Omental fat pad (tissue), 3 donors: ENCODE measurements at regions not wholly inside any gene's neighbourhood (a gene's known extent, or its start where the extent isn't known, plus 50 kb on each side); places are given as distances from the start of the nearest gene placed in this dataset.

Experiments used
- ATAC-seq: fragments of 150-250 bp; one replicate; pipeline ENCODE4 v1.9.1; 2016; ENCODE audit warnings: mild to moderate bottlenecking, moderate library complexity; ENCODE audit not compliant: low FRiP score
- DNase-seq: peaks from one replicate; pipeline ENCODE4 v3.0.0-alpha.2; 2019; ENCODE audit warnings: low spot score
- TF ChIP-seq, protein P1 (sequence below), 3 donors: fragments of 450-650 bp; IDR thresholded peaks; one replicate each; pipeline ENCODE4 v1.5.1; 2016 to 2017; ENCODE audit warnings: antibody characterized with exemption in 3 of 3, mild to moderate bottlenecking in 3 of 3, moderate library complexity in 2 of 3

DNA sequence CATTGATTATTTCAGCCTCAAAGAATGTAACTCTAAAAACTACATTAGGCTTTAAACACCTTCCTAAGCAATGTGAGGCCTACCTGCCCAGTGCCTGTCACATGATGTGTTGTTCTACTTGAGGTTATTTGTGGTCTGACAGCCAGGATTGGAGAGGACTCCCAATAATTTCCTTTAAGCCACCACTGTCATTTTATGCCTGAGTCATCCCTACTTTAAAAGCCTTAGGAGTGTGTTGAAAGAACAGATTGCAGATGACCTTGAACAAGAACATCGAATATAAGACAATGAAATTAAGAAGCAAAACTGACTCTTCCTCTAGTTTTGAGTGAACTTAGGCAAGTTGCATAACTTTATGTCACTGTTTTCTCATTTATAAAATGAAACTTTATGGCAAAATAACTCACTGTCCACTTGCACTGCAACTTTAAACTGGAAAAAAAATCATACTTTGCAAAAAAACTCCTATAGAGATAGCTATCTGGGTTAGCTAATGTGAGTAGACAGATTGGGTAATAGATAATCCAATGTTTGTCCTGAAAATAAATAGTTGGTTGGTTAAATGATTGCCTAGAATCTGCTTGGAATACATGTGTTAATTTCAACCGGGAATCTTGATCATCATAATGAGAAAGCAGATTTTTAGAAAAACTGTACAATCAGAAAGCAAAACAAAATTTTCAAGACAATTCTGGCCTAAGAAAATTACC is 361.2 kb downstream of the SUCLA2 start:
- TF ChIP-seq, protein P1, sequence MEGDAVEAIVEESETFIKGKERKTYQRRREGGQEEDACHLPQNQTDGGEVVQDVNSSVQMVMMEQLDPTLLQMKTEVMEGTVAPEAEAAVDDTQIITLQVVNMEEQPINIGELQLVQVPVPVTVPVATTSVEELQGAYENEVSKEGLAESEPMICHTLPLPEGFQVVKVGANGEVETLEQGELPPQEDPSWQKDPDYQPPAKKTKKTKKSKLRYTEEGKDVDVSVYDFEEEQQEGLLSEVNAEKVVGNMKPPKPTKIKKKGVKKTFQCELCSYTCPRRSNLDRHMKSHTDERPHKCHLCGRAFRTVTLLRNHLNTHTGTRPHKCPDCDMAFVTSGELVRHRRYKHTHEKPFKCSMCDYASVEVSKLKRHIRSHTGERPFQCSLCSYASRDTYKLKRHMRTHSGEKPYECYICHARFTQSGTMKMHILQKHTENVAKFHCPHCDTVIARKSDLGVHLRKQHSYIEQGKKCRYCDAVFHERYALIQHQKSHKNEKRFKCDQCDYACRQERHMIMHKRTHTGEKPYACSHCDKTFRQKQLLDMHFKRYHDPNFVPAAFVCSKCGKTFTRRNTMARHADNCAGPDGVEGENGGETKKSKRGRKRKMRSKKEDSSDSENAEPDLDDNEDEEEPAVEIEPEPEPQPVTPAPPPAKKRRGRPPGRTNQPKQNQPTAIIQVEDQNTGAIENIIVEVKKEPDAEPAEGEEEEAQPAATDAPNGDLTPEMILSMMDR (IDR thresholded peaks at IDR 0.05), result no peak
- ATAC-seq, result no peak
- no peak for DNase-seq

DNA sequence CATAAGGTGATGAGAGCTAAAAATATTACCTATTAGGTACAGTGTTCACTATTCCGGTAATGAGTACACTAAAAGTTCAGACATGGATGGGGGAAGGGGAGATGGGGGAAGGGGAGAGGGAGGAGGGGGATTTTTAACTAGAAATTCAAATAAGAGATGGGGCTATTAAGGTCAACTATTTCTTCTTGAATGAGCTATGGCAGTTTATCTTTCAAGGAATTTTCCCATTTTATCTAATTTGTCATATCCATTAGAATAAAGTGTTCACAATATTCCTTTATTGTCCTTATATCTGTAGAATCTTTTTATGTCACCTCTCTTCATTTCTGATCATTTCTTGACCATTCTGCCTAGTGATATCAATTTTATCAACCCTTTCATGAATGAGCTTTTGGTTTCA is 362.4 kb downstream of the SUCLA2 start:
- ATAC-seq, result no peak
- no peak for DNase-seq
- TF ChIP-seq, protein P1 (IDR thresholded peaks at IDR 0.05), result no peak

DNA sequence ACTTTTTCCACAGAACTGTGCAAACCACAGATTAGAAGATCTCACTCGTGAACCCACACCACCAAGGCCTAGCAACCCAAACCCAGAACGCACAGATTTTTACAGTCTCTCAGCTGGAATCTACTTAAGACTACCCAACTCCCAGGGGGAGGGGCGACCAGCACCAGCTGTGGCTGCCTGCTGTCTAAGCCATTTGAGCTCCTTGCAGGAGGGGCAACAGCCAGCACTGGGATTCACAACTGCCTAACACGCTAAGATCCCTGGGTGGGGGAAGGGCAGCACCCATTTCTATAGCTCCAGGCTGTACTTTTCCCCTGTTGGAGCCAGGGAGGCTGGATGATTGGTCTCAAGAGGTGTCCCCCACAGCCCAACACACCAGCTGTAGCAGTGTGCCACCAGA is 368.8 kb downstream of the SUCLA2 start:
- ATAC-seq (no peak), DNase-seq (no peak)
- TF ChIP-seq, protein P1 (IDR thresholded peaks at IDR 0.05), result no peak

DNA sequence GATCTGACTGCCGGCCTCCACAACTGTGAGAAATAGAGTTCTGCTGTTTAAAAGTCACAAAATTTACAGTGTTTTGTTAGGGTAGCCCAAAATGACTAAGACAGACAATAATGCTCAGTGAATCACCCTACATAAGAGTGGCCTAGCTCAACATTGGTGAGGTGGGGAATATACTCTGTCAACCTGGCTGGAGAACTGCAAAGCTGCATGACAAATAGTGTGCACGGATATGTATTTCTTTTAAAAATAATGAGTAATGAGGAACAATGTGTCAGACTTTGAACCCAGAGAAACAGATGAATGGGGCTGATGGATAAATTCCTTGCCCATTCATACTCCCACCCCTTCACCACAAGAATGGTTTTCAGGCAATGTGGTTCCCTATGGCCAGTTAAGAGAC is 372.4 kb downstream of the SUCLA2 start:
- ATAC-seq, result no peak
- TF ChIP-seq, protein P1 (IDR thresholded peaks at IDR 0.05), result no peak

DNA sequence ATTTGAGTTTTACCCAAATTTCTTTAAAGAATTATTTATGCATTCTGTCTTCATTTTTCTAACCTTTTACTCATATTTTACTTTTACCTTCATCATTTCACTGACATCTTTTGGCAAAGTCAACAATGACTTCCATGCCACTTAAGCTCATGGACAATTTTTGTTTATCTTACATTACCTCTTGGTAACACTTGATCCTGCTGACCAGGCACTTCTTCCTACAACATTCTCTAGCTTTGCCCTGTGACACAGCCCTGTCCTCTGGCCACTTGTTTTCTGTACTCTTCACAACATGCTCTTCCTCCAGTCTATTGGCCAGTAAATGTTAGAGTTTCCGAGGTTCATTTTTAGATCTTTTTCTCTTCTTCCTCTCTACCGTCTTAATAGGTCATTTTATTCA is 377.2 kb downstream of the SUCLA2 start:
- no peak for ATAC-seq
- TF ChIP-seq, protein P1 (IDR thresholded peaks at IDR 0.05), result no peak

More for the DNA sequence above, 372.4 kb downstream of the SUCLA2 start:
- no peak for DNase-seq

DNA sequence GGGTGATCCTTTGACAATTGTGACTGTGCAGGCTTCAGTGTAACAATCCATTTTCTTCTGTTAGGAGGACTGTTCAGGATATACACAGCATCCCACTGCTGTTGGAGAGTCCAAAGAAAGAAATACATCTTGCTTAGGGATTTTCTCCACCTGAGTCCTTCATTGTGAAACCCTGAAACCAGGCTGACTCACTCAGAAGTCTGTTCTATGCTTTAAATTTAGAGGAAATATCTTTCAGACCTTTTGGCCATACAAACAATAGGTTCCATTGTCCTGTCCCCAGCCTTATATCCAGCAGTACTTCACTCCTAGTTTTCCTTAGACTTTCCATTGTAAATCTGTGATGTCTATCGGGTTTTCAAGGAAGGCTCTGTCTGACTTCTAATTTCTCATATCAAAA is 379.1 kb downstream of the SUCLA2 start:
- TF ChIP-seq, protein P1 (IDR thresholded peaks at IDR 0.05), result no peak
- DNase-seq (no peak), ATAC-seq (no peak)

More for the DNA sequence above, 377.2 kb downstream of the SUCLA2 start:
- DNase-seq, result no peak

DNA sequence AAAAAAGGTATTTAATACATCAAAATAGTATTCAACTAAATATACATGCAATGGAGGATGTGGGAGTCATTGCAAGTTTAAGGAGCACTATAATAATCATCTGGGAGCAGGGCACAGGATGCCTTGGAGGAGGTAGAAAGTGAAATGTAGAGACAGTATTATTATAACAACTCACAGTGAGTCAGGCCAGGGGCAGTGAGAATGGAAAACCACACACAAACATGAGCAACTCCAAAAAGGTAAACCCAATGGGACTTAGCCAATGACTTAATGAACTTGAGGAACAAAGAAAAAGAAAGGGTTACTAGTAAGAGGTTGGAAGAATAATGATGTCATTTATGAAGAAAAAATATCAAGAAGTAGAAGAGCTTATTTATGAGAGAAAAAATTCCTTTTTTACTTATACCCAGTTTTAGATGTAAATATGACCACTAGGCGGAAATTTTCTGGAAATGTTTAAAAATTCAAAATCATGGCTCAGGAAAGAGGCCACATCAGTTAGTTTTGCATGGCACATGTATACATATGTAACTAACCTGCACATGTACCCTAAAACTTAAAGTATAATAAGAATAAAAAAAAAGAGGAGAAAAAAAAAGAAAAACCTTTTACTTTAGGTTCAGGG is 389.3 kb downstream of the SUCLA2 start:
- ATAC-seq (no peak), DNase-seq (no peak)
- TF ChIP-seq, protein P1 (IDR thresholded peaks at IDR 0.05), result no peak
